GM18861 (cell line): ENCODE measurements at regions not wholly inside any gene's neighbourhood (a gene's known extent, or its start where the extent isn't known, plus 50 kb on each side); places are given as distances from the start of the nearest gene placed in this dataset.

Experiments
- ATAC-seq: cut with Tn5 transposase; IDR thresholded peaks from one replicate; pipeline ENCODE4 v1.9.1; 2021; ENCODE audit not compliant: unreplicated experiment

- ATAC-seq: no peak
Observed at GRCh38 chr2:19141234-19142004, 217.0 kb downstream of the OSR1 start.

GRCh38 chr2:19140463-19141208, 217.8 kb downstream of the OSR1 start:
- ATAC-seq: no peak

- no peak for ATAC-seq
Observed at GRCh38 chr2:19139386-19139785, 219.0 kb downstream of the OSR1 start.

- ATAC-seq: no peak
Observed at GRCh38 chr2:19138264-19138825, 220.1 kb downstream of the OSR1 start.

- no peak for ATAC-seq
Observed at GRCh38 chr2:19137433-19137832, 221.0 kb downstream of the OSR1 start.

GRCh38 chr2:19132967-19133366, 225.5 kb downstream of the OSR1 start:
- no peak for ATAC-seq

GRCh38 chr2:19131871-19132270, 226.6 kb downstream of the OSR1 start:
- ATAC-seq: no peak

- ATAC-seq: no peak
Observed at GRCh38 chr2:19128148-19128547, 230.3 kb downstream of the OSR1 start.

GRCh38 chr2:19127616-19128015, 230.8 kb downstream of the OSR1 start:
- no peak for ATAC-seq

GRCh38 chr2:19125901-19126680, 232.3 kb downstream of the OSR1 start:
- ATAC-seq: no peak

GRCh38 chr2:19124135-19124534, 234.3 kb downstream of the OSR1 start:
- no peak for ATAC-seq

- no peak for ATAC-seq
Observed at GRCh38 chr2:19123556-19123955, 234.9 kb downstream of the OSR1 start.

- ATAC-seq: no peak
Observed at GRCh38 chr2:19122220-19122619, 236.2 kb downstream of the OSR1 start.

GRCh38 chr2:19120941-19121750, 237.3 kb downstream of the OSR1 start:
- no peak for ATAC-seq

GRCh38 chr2:19120181-19120580, 238.2 kb downstream of the OSR1 start:
- ATAC-seq: no peak

- ATAC-seq: no peak
Observed at GRCh38 chr2:19119326-19120001, 239.0 kb downstream of the OSR1 start.

GRCh38 chr2:19116918-19117317, 241.5 kb downstream of the OSR1 start:
- ATAC-seq: no peak

- no peak for ATAC-seq
Observed at GRCh38 chr2:19114754-19115231, 243.6 kb downstream of the OSR1 start.

GRCh38 chr2:19114126-19114525, 244.3 kb downstream of the OSR1 start:
- no peak for ATAC-seq

- no peak for ATAC-seq
Observed at GRCh38 chr2:19111354-19111753, 247.1 kb downstream of the OSR1 start.
